ENCODE measurements at regions not wholly inside any gene's neighbourhood (a gene's known extent, or its start where the extent isn't known, plus 50 kb on each side); places are given as distances from the start of the nearest gene placed in this dataset.

DNA sequence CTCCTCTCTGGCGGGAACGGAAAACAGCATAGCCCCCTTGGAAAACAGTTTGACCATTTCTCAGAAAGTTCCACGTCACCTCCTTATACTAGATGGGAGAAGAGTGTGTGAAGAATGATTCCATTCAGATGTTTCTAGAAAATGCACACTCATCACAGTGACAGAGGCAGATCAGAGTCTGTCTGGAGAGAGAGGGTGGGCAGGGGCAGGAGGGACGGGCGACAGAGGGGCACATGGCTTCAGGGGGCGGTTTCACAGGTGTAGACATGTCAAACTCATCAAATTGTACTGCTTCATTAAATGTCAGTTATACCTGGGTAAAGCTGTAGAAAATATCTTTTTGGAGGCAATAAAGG lies 88.8 kb upstream of the TAF1B start:
- no peak overlapping the region for H3K4me3 ChIP-seq (ENCODE audit: low read depth, low read length)
- TF ChIP-seq, protein P1, sequence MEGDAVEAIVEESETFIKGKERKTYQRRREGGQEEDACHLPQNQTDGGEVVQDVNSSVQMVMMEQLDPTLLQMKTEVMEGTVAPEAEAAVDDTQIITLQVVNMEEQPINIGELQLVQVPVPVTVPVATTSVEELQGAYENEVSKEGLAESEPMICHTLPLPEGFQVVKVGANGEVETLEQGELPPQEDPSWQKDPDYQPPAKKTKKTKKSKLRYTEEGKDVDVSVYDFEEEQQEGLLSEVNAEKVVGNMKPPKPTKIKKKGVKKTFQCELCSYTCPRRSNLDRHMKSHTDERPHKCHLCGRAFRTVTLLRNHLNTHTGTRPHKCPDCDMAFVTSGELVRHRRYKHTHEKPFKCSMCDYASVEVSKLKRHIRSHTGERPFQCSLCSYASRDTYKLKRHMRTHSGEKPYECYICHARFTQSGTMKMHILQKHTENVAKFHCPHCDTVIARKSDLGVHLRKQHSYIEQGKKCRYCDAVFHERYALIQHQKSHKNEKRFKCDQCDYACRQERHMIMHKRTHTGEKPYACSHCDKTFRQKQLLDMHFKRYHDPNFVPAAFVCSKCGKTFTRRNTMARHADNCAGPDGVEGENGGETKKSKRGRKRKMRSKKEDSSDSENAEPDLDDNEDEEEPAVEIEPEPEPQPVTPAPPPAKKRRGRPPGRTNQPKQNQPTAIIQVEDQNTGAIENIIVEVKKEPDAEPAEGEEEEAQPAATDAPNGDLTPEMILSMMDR (IDR thresholded peaks at IDR 0.05; ENCODE audit: control insufficient read depth, extremely low read depth, insufficient read depth), result no peak
- DNase-seq (ENCODE audit: low read depth), result no peak

DNA sequence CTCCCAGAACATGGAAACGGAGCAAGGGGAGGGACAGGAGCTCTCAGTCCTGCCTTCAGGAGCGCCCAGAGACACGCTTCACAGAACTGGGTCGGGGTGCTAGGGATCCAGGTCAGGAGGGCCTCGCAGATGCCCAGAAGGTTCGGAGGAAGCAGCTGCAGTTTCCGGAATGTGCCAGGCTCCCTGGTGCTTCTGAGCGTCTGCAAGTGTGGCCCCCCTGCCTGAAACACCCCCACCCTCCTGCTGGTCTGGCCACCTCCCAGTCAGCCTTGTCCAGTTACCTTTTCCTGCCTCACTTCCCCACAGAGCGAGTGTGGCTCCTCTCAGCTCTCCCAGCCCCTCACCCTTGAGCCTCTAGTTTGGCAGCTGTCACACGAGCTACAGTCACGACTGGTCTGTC lies 88.3 kb upstream of the TAF1B start:
- TF ChIP-seq, protein P1 (IDR thresholded peaks at IDR 0.05; ENCODE audit: control insufficient read depth, extremely low read depth, insufficient read depth), result no peak
- H3K4me3 ChIP-seq (ENCODE audit: low read depth, low read length), result no peak overlapping the region
- DNase-seq (ENCODE audit: low read depth), result no peak

DNA sequence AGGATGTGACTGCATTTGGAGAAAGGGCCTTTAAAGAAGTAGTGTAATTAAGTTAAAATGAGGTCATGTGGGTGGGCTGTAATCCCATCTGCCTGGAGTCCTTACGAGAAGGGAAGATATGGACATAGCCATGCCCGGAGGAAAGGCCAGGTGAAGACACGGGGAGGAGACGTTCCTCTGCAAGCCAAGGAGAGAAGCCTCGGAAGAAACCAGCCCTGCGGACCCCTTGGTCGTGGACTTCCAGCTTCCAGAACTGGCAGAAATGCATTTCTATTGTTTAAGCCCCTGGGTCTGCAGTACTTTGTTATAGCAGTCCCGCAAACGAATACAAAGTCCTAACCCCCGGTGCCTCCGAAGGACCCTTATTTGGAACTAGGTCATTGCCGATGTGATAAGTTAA lies 87.6 kb upstream of the TAF1B start:
- H3K4me3 ChIP-seq (ENCODE audit: low read depth, low read length), result no peak overlapping the region
- no peak for DNase-seq (ENCODE audit: low read depth)
- TF ChIP-seq, protein P1 (IDR thresholded peaks at IDR 0.05; ENCODE audit: control insufficient read depth, extremely low read depth, insufficient read depth), result no peak

DNA sequence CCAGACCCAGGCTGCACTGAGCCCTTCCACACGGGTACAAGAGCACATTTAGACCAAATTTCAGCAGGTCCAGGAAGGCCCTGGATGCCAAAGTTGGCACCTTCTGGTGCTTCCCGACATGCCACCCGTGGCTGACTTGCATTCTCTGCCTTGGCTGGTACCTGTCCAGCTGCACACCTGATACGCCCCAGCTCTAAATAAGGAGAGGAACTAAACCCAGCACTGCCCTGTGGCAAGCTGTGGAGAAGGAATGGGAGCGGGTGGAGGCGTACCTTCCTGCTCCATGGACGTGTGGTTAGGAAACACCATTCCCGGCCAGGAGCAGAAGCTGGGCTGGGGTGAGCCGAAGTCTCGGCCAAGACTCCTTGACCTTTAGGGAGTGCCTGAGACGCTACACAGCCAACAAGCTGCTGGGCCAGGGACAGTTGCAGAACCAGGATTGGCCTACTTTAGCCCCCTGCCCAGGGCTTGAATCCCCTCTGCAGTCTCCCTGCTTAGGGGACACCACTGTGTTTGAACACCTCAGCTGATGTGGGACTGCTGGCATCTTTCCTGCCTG lies 86.5 kb upstream of the TAF1B start:
- no peak for DNase-seq (ENCODE audit: low read depth)
- no peak overlapping the region for H3K4me3 ChIP-seq (ENCODE audit: low read depth, low read length)
- TF ChIP-seq, protein P1 (IDR thresholded peaks at IDR 0.05; ENCODE audit: control insufficient read depth, extremely low read depth, insufficient read depth), result no peak

DNA sequence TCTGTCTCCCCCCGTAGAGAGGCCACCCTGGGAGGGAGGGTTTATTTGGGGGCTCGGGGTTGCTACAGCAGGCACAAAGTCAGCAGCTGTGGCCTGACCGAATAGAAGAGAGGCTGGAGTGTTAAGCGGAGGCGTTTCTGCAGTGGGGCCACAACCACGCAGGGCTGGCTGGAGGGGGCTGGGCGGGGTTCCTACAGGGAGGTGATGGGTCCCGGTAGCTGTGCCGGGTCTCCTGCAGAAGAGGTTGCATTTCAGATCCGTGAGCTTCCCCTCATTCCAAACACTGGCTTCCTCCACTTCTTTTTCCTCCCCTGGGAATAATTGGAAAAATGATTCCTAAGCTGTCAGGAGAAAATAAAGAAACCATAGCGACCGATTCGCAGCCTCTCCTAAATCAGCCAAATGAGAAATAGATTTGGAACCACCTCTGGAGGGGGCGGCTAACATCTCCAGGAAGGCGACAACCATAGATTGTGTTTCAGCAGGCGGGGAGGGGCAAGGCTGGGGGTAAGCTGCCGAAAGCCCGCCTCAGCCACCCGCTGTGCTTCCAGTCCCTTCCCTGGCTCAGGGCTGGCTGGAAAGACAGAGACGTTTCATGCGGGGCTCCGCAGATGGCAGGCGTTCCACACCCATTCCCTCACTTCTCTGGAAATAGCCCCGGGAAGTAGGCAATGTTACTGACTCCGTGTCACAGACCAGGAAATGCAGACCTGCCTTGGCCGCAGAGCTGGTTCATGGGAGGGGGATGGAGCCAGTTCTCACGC lies 85.6 kb upstream of the TAF1B start:
- no peak overlapping the region for H3K4me3 ChIP-seq (ENCODE audit: low read depth, low read length)
- TF ChIP-seq, protein P1 (IDR thresholded peaks at IDR 0.05; ENCODE audit: control insufficient read depth, extremely low read depth, insufficient read depth), result no peak
- DNase-seq (ENCODE audit: low read depth), result no peak

DNA sequence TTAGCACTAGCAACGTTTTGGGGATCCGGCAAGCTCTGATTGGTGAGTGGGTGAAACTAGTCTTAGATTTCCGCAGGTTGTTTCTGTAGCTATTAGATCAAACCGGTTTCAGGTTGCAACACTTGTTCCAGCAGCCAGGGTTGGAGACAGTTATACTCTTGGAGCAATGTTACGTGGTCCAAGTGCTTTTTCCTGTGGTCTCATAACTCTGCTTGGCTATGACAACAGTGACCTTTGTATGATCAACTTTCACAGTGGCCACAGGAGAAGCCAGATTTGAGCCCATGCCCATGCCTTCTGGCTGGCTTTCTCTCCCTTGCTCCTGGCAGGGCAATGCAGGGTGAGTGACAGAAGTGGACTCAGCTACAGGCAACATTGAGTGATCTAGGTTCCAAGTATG lies 84.5 kb upstream of the TAF1B start:
- no peak overlapping the region for H3K4me3 ChIP-seq (ENCODE audit: low read depth, low read length)
- no peak for DNase-seq (ENCODE audit: low read depth)
- TF ChIP-seq, protein P1 (IDR thresholded peaks at IDR 0.05; ENCODE audit: control insufficient read depth, extremely low read depth, insufficient read depth), result no peak

Data from LNCaP clone FGC (cell line).